NCI-H526 treated with DMSO at 0.1 percent for 48 hours (cell line): ENCODE measurements at regions not wholly inside any gene's neighbourhood (a gene's known extent, or its start where the extent isn't known, plus 50 kb on each side); places are given as distances from the start of the nearest gene placed in this dataset.

Experiments used
- DNase-seq: peaks from one replicate; lab custom pipeline; 2025; lab: John Stamatoyannopoulos, UW

DNA sequence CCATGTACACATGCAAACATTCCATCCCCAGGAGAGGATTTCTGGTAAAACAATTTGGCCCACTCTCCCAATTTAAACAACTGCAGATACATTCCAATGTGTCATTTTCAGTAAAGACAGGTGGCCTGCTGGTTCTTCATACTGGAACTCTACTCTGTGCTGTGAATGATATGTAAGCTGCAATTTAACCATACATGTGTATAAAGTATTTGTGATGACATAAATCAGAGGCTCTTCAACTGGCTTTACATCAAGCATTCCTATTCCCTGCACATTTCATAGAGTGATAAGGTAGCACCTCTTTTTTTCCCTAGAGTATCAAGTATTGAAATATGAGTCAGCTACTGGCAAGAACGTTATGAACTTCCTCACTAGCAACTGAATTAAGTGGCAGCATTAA is 649.5 kb upstream of the ADGRL2 start:
- no peak for DNase-seq

GRCh38 chr1:81149649-81150325 is 650.9 kb upstream of the ADGRL2 start:
- DNase-seq = no peak

- no peak for DNase-seq
Measured at GRCh38 chr1:81144240-81144825, 656.4 kb upstream of the ADGRL2 start.

- no peak for DNase-seq
Measured at GRCh38 chr1:81142099-81142826, 658.5 kb upstream of the ADGRL2 start.

GRCh38 chr1:81135524-81135923 is 665.2 kb upstream of the ADGRL2 start:
- no peak for DNase-seq

- DNase-seq = no peak
Measured at GRCh38 chr1:81129776-81130175, 671.0 kb upstream of the ADGRL2 start.

DNA sequence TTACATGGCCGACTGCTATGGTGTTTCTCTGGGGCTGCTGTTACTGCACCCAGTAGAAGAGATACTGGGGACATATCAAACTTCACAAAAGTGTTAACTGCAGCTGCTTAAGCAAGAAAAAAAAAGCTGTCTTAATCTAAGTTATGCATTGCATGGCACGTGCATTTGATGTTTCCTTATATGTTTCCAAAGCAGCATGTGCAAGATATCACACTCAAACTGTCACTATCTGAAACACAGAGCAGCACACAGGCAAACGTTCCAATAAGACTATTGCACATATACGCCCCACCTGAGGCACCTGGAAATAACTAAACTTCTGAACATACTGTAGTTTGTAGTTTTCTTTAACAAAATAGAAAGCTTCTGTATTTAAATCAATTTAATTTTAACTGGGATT is 671.4 kb upstream of the ADGRL2 start:
- no peak for DNase-seq

DNA sequence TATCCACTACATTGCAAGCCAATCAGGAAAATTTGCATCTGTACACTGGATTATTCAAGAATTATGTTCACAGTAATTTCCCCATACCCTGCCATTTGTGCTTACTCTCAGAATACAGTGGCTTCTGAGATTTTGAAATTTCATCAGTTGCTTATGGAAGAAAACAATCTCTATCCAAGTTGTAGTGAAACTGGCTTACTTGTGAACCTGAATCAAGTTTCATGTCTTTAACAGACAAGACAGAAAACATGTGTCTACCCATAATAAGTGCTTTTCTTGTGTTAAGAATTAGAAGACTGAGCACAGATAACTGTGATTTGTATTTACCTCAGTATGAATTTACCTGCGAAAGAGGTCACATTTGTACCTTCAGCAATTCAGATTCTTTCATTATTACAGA is 672.7 kb upstream of the ADGRL2 start:
- DNase-seq = peak; percentile 5

DNA sequence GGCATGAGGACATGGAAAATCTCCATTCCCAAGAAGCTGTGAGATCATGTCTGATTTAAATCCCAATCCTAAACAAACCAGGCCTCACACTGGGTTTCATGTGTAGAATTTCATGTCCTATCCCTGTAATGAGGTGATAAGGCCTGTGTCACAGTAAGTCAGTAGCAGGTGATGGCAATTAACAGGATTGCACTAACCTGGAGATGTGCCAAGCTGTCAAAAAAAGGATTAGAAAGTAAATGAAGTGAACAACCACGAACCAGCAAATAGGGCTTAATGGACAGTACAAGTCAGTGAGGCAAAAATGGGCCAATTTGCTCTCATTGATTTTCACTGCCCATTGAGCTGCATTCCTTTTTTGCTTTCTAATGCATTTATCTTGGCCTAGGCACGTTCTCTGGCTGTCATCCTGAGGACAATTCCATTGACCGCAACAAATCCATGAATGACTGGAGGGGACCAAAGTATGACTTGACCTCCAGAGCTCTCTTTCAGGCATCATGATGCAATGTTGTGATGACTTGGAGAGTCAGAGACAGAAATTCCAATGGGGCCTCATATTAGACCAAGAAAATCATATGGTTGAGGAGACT is 673.6 kb upstream of the ADGRL2 start:
- DNase-seq = no peak

- DNase-seq = no peak
Measured at GRCh38 chr1:81125672-81126071, 675.1 kb upstream of the ADGRL2 start.

DNA sequence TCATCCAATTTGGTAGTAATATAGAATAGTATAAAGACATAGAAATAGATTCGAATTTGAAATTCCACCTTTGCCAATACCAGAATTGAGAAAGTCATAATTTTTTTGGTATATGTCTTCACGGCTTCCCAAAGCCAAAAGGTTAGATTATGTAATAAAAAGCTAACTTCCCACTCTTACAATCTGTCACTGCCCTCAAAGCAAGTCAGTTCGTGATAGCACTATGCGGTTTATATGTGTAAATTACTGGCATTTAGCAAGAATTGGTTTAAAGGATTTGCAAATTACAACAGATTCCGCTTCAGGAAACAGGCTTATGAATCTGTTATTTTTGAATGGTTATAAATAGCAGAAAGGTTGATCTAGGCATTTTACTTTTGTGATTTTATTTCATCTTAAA is 679.4 kb upstream of the ADGRL2 start:
- no peak for DNase-seq

GRCh38 chr1:81119319-81119718 is 681.4 kb upstream of the ADGRL2 start:
- DNase-seq = no peak

DNA sequence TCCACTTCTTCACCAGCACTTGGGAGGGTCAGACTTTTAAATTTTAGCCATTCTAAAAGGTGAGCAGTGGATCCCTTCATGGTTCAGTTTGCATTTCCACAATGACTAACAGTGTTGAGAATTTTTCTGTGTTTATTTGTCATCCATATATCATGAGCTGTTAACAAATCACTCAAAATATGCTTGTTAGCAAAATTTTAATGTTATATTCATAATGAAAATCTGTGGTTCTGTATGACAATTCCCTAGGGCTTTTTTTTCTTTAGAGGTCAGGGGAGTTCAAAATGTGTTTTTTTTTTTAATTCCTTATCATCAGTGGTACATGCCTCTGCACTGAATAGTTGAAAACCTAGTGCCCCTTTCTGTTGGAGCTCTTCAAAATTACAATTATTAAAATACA is 682.2 kb upstream of the ADGRL2 start:
- DNase-seq = no peak

DNA sequence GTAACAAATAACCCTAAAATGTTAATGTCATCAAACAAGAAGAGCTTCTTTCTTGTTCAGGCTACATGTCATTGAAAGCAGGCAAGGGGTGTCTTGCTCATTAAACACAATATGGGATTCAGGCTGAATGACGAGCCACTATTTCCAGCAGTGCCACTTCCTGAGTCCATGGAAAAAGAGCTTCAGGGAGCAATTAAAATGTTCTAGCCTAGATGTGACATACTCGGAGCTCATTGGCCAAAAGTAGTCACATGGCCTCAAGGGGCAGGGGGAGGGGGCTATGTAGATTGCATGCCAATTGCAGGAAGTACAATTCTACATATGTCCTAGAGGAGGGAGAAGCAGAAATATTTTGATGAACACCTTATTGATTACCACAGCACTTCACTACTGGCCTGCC is 685.3 kb upstream of the ADGRL2 start:
- DNase-seq = no peak

- DNase-seq = no peak
Measured at GRCh38 chr1:81114191-81114590, 686.5 kb upstream of the ADGRL2 start.

- no peak for DNase-seq
Measured at GRCh38 chr1:81113688-81114087, 687.0 kb upstream of the ADGRL2 start.

- DNase-seq = no peak
Measured at GRCh38 chr1:81111818-81112217, 688.9 kb upstream of the ADGRL2 start.

DNA sequence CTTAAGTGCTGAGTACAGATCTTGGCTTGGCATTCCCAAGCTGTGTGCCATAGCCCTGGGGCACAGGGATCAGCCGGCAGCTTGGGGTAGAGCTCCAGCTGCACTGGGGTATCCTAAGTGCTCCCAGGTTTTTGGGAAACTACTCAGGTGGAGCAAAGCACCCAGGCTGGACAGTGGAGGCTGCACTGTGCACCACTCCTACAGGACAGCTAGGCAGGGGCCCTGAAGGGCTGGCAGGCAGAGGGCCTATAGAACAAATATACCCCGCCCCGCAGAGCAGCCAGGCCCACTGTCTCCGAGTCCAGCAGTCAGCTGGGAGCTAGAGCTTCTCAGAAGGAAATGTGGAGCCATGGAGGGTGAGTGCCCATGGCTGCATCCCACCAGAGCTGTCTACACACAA is 691.7 kb upstream of the ADGRL2 start:
- no peak for DNase-seq

DNA sequence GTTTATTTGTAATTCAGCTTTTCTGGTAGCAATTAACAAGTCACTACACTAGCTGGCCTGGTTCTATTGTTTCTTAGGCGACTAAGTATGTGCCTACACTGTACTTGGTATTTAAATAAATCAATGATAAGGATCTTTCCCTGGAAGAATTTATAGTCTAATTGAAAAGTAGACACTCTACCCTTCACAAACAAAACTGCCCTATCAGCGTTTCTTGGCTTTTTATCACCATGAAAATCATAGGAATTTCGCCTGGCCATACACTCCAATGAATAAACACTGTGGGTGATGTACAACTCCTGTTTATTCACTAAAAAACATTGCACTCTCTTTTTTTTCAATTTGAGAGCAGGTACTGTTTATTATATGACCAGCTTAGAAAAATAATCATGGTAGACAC is 702.9 kb upstream of the ADGRL2 start:
- no peak for DNase-seq

DNA sequence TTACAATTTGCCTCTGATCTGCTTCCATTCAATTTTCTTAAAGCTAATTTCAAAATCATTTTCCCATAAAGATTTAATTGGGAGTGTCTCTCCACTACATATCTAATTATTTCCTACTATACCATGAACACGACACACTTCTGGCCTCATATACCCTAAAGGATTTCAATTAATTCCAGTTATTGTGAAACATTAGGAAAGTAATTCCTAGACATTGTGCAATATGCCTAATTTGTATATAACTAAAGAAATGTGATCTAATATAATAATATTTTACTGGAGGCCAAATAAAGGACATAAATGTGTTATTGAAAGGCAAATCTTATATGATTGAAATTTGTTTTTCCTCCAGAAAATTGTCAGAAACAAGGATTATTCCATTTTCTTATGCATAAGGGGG is 727.2 kb upstream of the ADGRL2 start:
- no peak for DNase-seq

DNA sequence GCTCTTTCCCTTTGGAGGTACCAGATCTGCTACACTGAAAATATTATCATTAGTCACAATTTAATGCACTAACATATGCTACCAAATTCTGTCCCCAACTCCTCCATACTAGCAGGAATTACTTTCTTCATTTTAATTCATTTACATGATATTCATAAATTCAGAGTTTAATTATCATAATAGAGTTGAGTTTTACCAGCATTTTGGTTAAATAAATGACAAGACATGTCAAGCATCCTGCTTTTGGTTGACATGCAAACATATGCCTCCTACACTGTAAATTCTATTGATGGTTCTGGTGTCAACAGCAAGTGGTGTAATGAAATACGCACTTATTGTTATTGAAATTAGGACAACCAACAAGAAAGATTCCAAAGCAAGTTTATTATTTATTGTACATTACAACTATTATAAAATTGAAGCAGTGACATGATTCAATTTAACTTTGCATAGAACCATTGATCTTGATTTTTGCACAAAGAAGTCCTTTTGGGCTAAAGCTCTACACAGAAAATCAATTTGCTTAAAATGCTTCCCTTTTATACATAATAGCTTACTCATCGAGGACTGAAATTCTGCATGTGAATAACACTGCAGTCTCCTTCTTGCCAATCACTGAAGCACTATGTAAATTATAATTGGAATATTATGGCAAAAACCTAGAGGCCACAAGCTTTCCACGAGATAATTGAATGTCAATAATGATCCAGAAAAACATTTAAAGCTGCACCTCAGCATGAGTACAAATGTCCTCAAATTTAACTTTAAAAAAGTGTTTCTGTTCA is 728.6 kb upstream of the ADGRL2 start:
- no peak for DNase-seq
